ENCODE measurements at regions not wholly inside any gene's neighbourhood (a gene's known extent, or its start where the extent isn't known, plus 50 kb on each side); places are given as distances from the start of the nearest gene placed in this dataset.

- no peak for DNase-seq
These were observed 173.7 kb downstream of the KLF12 start for GRCh38 chr13:73960474-73960873.

GRCh38 chr13:73958657-73959397, 175.4 kb downstream of the KLF12 start:
- no peak for DNase-seq

GRCh38 chr13:73957889-73958288, 176.3 kb downstream of the KLF12 start:
- no peak for DNase-seq

GRCh38 chr13:73956795-73957408, 177.3 kb downstream of the KLF12 start:
- DNase-seq: no peak

GRCh38 chr13:73955977-73956500, 178.2 kb downstream of the KLF12 start:
- DNase-seq: no peak

- DNase-seq: no peak
These were observed 179.4 kb downstream of the KLF12 start for GRCh38 chr13:73954808-73955207.

- DNase-seq: no peak
These were observed 181.6 kb downstream of the KLF12 start for GRCh38 chr13:73952648-73953047.

- no peak for DNase-seq
These were observed 185.2 kb downstream of the KLF12 start for GRCh38 chr13:73948848-73949529.

- DNase-seq: no peak
These were observed 188.3 kb downstream of the KLF12 start for GRCh38 chr13:73945871-73946270.

GRCh38 chr13:73945382-73945781, 188.8 kb downstream of the KLF12 start:
- DNase-seq: no peak

GRCh38 chr13:73943965-73944233, 190.3 kb downstream of the KLF12 start:
- DNase-seq: no peak

GRCh38 chr13:73943137-73943964, 190.9 kb downstream of the KLF12 start:
- DNase-seq: peak; percentile 61

- DNase-seq: no peak
These were observed 192.5 kb downstream of the KLF12 start for GRCh38 chr13:73941752-73942151.

- no peak for DNase-seq
These were observed 194.1 kb downstream of the KLF12 start for GRCh38 chr13:73940098-73940497.

- no peak for DNase-seq
These were observed 194.6 kb downstream of the KLF12 start for GRCh38 chr13:73939603-73940002.

GRCh38 chr13:73939071-73939380, 195.2 kb downstream of the KLF12 start:
- no peak for DNase-seq

GRCh38 chr13:73938372-73939070, 195.7 kb downstream of the KLF12 start:
- DNase-seq: peak; percentile 13

GRCh38 chr13:73937441-73937840, 196.8 kb downstream of the KLF12 start:
- no peak for DNase-seq

- no peak for DNase-seq
These were observed 198.2 kb downstream of the KLF12 start for GRCh38 chr13:73935991-73936390.

- no peak for DNase-seq
These were observed 199.4 kb downstream of the KLF12 start for GRCh38 chr13:73934771-73935170.

- no peak for DNase-seq
These were observed 200.0 kb downstream of the KLF12 start for GRCh38 chr13:73934215-73934641.

- no peak for DNase-seq
These were observed 200.4 kb downstream of the KLF12 start for GRCh38 chr13:73933795-73934194.

GRCh38 chr13:73932091-73932490, 202.1 kb downstream of the KLF12 start:
- peak; percentile 32 for DNase-seq
